GM23248 (cell line): ENCODE measurements at regions not wholly inside any gene's neighbourhood (a gene's known extent, or its start where the extent isn't known, plus 50 kb on each side); places are given as distances from the start of the nearest gene placed in this dataset.

ENCODE experiments used
- DNase-seq: peaks from one replicate; pipeline ENCODE4 v3.0.0-alpha.2; 2015
- H2AFZ ChIP-seq: fragments of 200-600 bp; sonication (generic); 2 replicates; pipeline ENCODE4 v1.6.1; 2016; ENCODE audit warnings: antibody characterized with exemption
- H3F3A ChIP-seq: fragments of 200-600 bp; sonication (generic); 2 replicates; pipeline ENCODE4 v1.6.1; 2016; ENCODE audit warnings: mild to moderate bottlenecking, antibody characterized with exemption, mixed run types; ENCODE audit not compliant: insufficient read depth
- H3K27ac ChIP-seq: fragments of 200-600 bp; sonication (generic); 2 replicates; pipeline ENCODE4 v1.5.1; 2016; ENCODE audit warnings: mild to moderate bottlenecking
- H3K27me3 ChIP-seq: fragments of 200-600 bp; sonication (generic); replicated peaks from 2 replicates; pipeline ENCODE4 v1.6.1; 2016; ENCODE audit warnings: mild to moderate bottlenecking; ENCODE audit not compliant: insufficient read depth
- H3K36me3 ChIP-seq: fragments of 200-600 bp; sonication (generic); 2 replicates; pipeline ENCODE4 v1.6.1; 2016; ENCODE audit warnings: low read depth, mild to moderate bottlenecking
- H3K4me1 ChIP-seq: fragments of 200-600 bp; sonication (generic); 2 replicates; pipeline ENCODE4 v1.6.1; 2016; ENCODE audit warnings: mild to moderate bottlenecking; ENCODE audit not compliant: insufficient read depth
- H3K4me2 ChIP-seq: fragments of 200-600 bp; sonication (generic); one replicate; pipeline ENCODE4 v1.6.1; 2016; ENCODE audit warnings: mild to moderate bottlenecking; ENCODE audit not compliant: unreplicated experiment
- H3K4me3 ChIP-seq: fragments of 200-600 bp; sonication (generic); 2 replicates; pipeline ENCODE4 v1.5.1; 2016; ENCODE audit warnings: mild to moderate bottlenecking
- H3K79me2 ChIP-seq: fragments of 200-600 bp; sonication (generic); 2 replicates; pipeline ENCODE4 v1.6.1; 2016; ENCODE audit warnings: mild to moderate bottlenecking; ENCODE audit not compliant: insufficient read depth
- H3K9ac ChIP-seq: fragments of 200-600 bp; sonication (generic); 2 replicates; pipeline ENCODE4 v1.6.1; 2016; ENCODE audit warnings: mild to moderate bottlenecking
- H3K9me2 ChIP-seq: fragments of 200-600 bp; sonication (generic); 2 replicates; pipeline ENCODE4 v1.6.1; 2016; ENCODE audit warnings: mixed run types, mild to moderate bottlenecking, moderate library complexity; ENCODE audit not compliant: insufficient read depth
- H3K9me3 ChIP-seq: fragments of 200-600 bp; sonication (generic); one replicate; pipeline ENCODE4 v1.6.1; 2017; ENCODE audit warnings: low read depth
- H4K20me1 ChIP-seq: fragments of 200-600 bp; sonication (generic); 2 replicates; pipeline ENCODE4 v1.6.0; 2016; ENCODE audit not compliant: insufficient read depth
- EZH2 ChIP-seq: fragments of 200-600 bp; sonication (generic); IDR thresholded peaks from 2 replicates; pipeline ENCODE4 v1.6.1; 2018; ENCODE audit warnings: antibody characterized with exemption, mild to moderate bottlenecking; ENCODE audit not compliant: insufficient read depth, poor library complexity, severe bottlenecking
- EZH2phosphoT487 ChIP-seq: fragments of 200-600 bp; sonication (generic); IDR thresholded peaks from 2 replicates; pipeline ENCODE4 v1.6.1; 2018; ENCODE audit warnings: antibody characterized with exemption, moderate library complexity, mild to moderate bottlenecking, low read depth; ENCODE audit not compliant: insufficient read depth
- WGBS, 2 experiments: methylation state at CpG; one replicate each; pipeline ENCODE4 v1.1.6; 2015 to 2017; ENCODE audit warnings: low lambda C conversion rate in 2 of 2, low coverage in 1 of 2; ENCODE audit errors: missing lambda C conversion rate in 2 of 2; 5-methylcytosine and 5-hydroxymethylcytosine counted together
- in situ Hi-C: fragments of 300-500 bp; cut with MboI; formaldehyde crosslinking; loops from 2 replicates; pipeline ENCODE4 v1.15.0; 2020

DNA sequence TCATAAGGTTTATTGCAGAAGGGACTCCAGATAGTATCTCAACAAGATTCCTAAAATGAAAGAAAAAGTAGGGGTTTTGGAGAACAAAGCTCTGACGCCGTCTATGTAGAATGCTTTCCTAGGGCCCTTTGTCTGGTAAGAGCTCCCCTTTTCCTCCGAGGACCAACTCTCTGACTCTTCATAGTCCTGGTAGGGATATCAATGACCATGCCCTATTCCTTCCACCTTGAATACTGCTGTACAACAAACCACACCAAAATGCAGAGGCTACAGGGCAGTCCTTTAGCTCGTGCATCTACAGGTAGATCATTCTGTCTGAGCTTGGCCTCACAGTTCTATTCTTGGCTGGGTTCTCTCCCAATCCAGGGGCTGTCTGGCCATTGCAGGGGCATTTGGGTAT lies 190.3 kb downstream of the WDR11 start:
- Histone ChIP-seq H3K4me2 (no peak overlapping the region), H3K9me3 (no peaks in the 10 kb centered on the region), H3K27ac (no peak overlapping the region), H3K36me3 (no peaks in the 10 kb centered on the region), H3K4me1 (no peaks in the 10 kb centered on the region), H3K27me3 (no peaks in the 10 kb centered on the region), H3K79me2 (no peaks in the 10 kb centered on the region), H4K20me1 (no peaks in the 10 kb centered on the region), H3F3A (no peaks in the 10 kb centered on the region), H3K4me3 (no peak overlapping the region), H3K9me2 (no peaks in the 10 kb centered on the region), H2AFZ (no peak overlapping the region), H3K9ac (no peak overlapping the region)
- 28 to 30% methylated on average over 4 of the region's 4 CpGs for WGBS, 2 experiments
- no peak for DNase-seq
- TF ChIP-seq EZH2phosphoT487 (no peak), EZH2 (no peak)
- in situ Hi-C loops, result no loop called here

DNA sequence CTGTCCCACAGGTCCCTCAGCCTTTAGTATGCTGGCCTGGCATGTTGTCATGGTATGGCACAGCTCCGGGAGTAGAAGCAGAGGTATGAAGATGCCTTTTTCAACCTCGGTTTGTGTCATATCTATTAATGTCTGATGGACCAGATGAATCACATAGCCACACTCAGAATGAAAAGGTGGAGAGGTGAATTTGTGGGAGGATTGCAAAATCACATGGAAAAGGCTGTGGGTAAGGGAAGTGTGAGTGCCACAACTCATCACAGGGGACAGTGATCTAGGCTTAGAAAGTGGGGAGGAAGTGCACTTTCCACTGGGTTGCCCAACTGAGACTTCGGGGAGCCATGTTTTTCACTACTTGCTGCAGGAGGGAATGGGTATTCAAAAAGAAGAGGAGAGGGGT lies 190.7 kb downstream of the WDR11 start:
- in situ Hi-C loops, result no loop called here
- Histone ChIP-seq H3K4me1 (no peaks in the 10 kb centered on the region), H3K9me3 (no peaks in the 10 kb centered on the region), H3K9me2 (no peaks in the 10 kb centered on the region), H3F3A (no peaks in the 10 kb centered on the region), H4K20me1 (no peaks in the 10 kb centered on the region), H3K27me3 (no peaks in the 10 kb centered on the region), H3K4me2 (no peak overlapping the region), H3K4me3 (no peak overlapping the region), H3K9ac (no peak overlapping the region), H3K79me2 (no peaks in the 10 kb centered on the region), H3K36me3 (no peaks in the 10 kb centered on the region), H3K27ac (no peak overlapping the region), H2AFZ (no peak overlapping the region)
- 28 to 30% methylated on average over 3 of the region's 3 CpGs for WGBS, 2 experiments
- TF ChIP-seq EZH2 (no peak), EZH2phosphoT487 (no peak)
- DNase-seq, result no peak

DNA sequence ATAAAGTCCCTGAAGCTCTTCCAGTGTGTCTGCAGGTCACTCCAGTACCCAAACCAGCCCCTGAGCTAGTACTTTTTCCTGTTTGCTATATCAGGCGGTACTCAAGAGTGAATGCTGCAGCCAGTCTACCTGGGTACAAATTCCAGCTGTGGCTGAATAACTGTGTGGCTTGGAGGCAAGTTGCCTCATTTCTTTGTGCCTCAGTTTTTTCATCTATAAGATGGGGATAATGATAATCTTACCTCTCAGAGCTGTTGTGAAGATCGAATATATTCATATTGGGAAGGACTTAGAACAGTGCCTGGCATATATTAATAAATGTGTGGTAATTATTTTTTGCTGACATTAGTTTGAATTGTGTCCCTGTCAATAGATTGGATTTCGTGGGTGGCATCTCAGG lies 191.2 kb downstream of the WDR11 start:
- Histone ChIP-seq H2AFZ (no peak overlapping the region), H3K9me2 (no peaks in the 10 kb centered on the region), H3K4me2 (no peak overlapping the region), H3K9ac (no peak overlapping the region), H3K27me3 (no peaks in the 10 kb centered on the region), H3K36me3 (no peaks in the 10 kb centered on the region), H3K79me2 (no peaks in the 10 kb centered on the region), H3K4me3 (no peak overlapping the region), H3K27ac (no peak overlapping the region), H3F3A (no peaks in the 10 kb centered on the region), H3K9me3 (no peaks in the 10 kb centered on the region), H4K20me1 (no peaks in the 10 kb centered on the region), H3K4me1 (no peaks in the 10 kb centered on the region)
- in situ Hi-C loops, result no loop called here
- TF ChIP-seq EZH2phosphoT487 (no peak), EZH2 (no peak)
- no peak for DNase-seq
- WGBS, 2 experiments, result 21 to 29% methylated on average over 3 of the region's 3 CpGs

DNA sequence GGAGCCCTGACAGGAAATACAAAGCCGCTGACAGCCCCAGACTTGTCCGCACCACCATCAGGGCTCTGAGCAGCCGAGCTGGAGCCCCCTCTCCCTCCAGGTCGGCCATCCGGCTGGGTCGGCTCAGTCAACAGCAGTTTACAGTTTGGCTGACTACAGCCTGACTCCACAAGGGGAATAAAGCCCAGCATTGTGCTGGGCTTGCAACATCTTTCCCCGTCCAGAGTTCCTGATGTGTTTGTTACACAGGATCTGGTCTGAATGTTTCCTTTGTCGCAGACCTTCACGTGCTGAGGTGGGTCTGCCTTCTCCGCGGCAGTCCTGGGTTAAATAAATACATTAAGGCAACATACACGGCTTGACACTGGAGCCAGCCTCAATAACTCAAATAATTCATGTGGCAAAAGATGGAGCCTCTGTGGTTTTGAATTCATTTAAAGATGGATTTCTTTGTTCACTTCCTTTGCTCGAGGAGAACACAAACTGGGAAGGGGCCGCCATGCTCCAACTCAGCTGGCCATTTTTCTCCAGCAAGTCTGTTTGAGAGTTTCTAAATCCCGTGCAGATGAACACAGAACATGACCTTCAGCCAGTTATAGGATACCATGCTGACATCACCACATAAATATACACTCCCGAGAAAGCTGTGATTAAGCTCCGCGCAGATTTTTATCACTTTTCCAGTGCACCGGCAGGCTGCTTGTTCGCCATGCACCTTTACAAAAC lies 192.1 kb downstream of the WDR11 start:
- Histone ChIP-seq H3K9ac (no peak overlapping the region), H3K79me2 (no peaks in the 10 kb centered on the region), H3K9me3 (no peaks in the 10 kb centered on the region), H3K27me3 (no peaks in the 10 kb centered on the region), H3K9me2 (no peaks in the 10 kb centered on the region), H3K27ac (no peak overlapping the region), H3K36me3 (no peaks in the 10 kb centered on the region), H2AFZ (no peak overlapping the region), H3K4me3 (no peak overlapping the region), H3K4me2 (no peak overlapping the region), H3F3A (no peaks in the 10 kb centered on the region), H4K20me1 (no peaks in the 10 kb centered on the region), H3K4me1 (no peaks in the 10 kb centered on the region)
- no peak for TF ChIP-seq EZH2phosphoT487
- no peak for TF ChIP-seq EZH2
- 54 to 67% methylated on average over 20 of the region's 20 CpGs for WGBS, 2 experiments
- DNase-seq, result no peak
- in situ Hi-C loops, result no loop called here

DNA sequence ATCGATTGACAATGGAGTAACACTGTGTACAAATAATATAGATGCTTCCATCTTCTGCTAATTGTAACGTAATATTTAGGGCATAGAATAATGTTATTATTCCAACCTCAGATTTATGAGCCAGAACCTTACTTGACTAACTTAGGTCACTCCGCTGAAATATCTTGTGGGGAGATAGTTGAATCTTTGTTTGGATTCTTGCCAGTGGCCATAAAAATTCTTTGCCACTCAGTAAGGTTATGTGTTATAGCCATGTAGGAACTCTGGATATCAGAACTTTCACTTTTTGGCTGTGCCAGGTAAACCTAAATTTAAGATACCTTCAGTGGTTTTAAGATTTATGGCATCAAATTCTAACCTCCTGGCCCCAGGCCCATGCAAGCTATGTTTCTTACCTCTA lies 197.6 kb downstream of the WDR11 start:
- Histone ChIP-seq H3K79me2 (no peaks in the 10 kb centered on the region), H3K27ac (no peak overlapping the region), H3K9ac (no peak overlapping the region), H3K4me1 (no peaks in the 10 kb centered on the region), H3K9me3 (no peaks in the 10 kb centered on the region), H3K4me2 (no peak overlapping the region), H3K36me3 (no peaks in the 10 kb centered on the region), H3K9me2 (no peaks in the 10 kb centered on the region), H3K4me3 (no peak overlapping the region), H3F3A (no peaks in the 10 kb centered on the region), H4K20me1 (no peaks in the 10 kb centered on the region), H2AFZ (no peak overlapping the region), H3K27me3 (no peaks in the 10 kb centered on the region)
- TF ChIP-seq EZH2phosphoT487 (no peak), EZH2 (no peak)
- WGBS, 2 experiments, result 33 to 49% methylated on average over 3 of the region's 3 CpGs
- in situ Hi-C loops, result no loop called here
- DNase-seq, result no peak
